ENCODE measurements at regions not wholly inside any gene's neighbourhood (a gene's known extent, or its start where the extent isn't known, plus 50 kb on each side); places are given as distances from the start of the nearest gene placed in this dataset.

DNA sequence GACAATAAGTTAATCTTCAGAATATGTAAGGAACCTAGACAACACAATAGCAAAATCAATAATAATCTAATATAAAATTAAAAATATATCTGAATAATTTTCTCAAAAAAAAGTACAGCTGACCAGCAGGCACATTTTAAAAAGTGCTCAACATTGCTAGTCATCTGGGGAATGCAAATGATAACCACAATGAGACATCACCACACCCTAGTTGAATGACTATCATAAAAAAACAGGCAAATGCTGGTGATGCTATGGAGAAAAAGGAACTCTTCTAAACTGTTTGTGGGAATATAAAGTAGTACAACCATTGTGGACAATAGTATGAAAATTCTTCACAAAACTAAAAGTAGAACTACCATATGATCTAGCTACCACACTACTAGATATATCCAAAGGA, 956.9 kb upstream of the NDST4 start:
- no peak overlapping the region for H2AK5ac ChIP-seq (ENCODE audit: low read depth, low read length)
- H3K9me3 ChIP-seq (ENCODE audit: control insufficient read depth, insufficient read depth, low read length), result peaks cover 3% of the 10 kb centered on the region; the same call in 1 of the 2 replicates
- POLR2A ChIA-PET (ENCODE audit: unreplicated experiment), result no interaction called here
- TF ChIP-seq POLR2A (IDR thresholded peaks at IDR 0.05; ENCODE audit: low read depth, low read length) (no peak), RAD21 (IDR thresholded peaks at IDR 0.05; ENCODE audit: low read length) (no peak), RFX5 (IDR thresholded peaks at IDR 0.05; ENCODE audit: low read depth, low read length) (no peak), MAZ (IDR thresholded peaks at IDR 0.05; ENCODE audit: borderline replicate concordance, low read depth, low read length) (no peak), FOS (IDR thresholded peaks at IDR 0.05; ENCODE audit: low read depth, low read length) (no peak), CEBPB (IDR thresholded peaks at IDR 0.05; ENCODE audit: low read depth, low read length) (no peak), CHD1 (IDR thresholded peaks at IDR 0.05; ENCODE audit: low read depth, low read length) (no peak), NFE2L2 (IDR thresholded peaks at IDR 0.05; ENCODE audit: low read depth, low read length) (no peak), MAFK (IDR thresholded peaks at IDR 0.05; ENCODE audit: low read depth, low read length) (no peak), SMC3 (IDR thresholded peaks at IDR 0.05; ENCODE audit: low read depth, low read length) (no peak), BHLHE40 (IDR thresholded peaks at IDR 0.05; ENCODE audit: low read depth, low read length) (no peak), MXI1 (IDR thresholded peaks at IDR 0.05; ENCODE audit: borderline replicate concordance, low read depth, low read length) (no peak), RCOR1 (IDR thresholded peaks at IDR 0.05; ENCODE audit: insufficient replicate concordance, low read length) (no peak)
- TF ChIP-seq, protein P1, sequence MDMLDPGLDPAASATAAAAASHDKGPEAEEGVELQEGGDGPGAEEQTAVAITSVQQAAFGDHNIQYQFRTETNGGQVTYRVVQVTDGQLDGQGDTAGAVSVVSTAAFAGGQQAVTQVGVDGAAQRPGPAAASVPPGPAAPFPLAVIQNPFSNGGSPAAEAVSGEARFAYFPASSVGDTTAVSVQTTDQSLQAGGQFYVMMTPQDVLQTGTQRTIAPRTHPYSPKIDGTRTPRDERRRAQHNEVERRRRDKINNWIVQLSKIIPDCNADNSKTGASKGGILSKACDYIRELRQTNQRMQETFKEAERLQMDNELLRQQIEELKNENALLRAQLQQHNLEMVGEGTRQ (IDR thresholded peaks at IDR 0.05; ENCODE audit: low read depth, low read length), result no peak
- TF ChIP-seq, protein P2, sequence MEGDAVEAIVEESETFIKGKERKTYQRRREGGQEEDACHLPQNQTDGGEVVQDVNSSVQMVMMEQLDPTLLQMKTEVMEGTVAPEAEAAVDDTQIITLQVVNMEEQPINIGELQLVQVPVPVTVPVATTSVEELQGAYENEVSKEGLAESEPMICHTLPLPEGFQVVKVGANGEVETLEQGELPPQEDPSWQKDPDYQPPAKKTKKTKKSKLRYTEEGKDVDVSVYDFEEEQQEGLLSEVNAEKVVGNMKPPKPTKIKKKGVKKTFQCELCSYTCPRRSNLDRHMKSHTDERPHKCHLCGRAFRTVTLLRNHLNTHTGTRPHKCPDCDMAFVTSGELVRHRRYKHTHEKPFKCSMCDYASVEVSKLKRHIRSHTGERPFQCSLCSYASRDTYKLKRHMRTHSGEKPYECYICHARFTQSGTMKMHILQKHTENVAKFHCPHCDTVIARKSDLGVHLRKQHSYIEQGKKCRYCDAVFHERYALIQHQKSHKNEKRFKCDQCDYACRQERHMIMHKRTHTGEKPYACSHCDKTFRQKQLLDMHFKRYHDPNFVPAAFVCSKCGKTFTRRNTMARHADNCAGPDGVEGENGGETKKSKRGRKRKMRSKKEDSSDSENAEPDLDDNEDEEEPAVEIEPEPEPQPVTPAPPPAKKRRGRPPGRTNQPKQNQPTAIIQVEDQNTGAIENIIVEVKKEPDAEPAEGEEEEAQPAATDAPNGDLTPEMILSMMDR (conservative IDR thresholded peaks at IDR 0.05; ENCODE audit: low read depth, low read length), result no peak
- TF ChIP-seq, protein P3, sequence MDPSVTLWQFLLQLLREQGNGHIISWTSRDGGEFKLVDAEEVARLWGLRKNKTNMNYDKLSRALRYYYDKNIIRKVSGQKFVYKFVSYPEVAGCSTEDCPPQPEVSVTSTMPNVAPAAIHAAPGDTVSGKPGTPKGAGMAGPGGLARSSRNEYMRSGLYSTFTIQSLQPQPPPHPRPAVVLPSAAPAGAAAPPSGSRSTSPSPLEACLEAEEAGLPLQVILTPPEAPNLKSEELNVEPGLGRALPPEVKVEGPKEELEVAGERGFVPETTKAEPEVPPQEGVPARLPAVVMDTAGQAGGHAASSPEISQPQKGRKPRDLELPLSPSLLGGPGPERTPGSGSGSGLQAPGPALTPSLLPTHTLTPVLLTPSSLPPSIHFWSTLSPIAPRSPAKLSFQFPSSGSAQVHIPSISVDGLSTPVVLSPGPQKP (IDR thresholded peaks at IDR 0.05; ENCODE audit: borderline replicate concordance, low read depth, low read length), result no peak
- DNase-seq, result no peak
- H2BK20ac ChIP-seq (ENCODE audit: low read depth, low read length), result no peak overlapping the region
- no peak overlapping the region for H3K4me3 ChIP-seq (ENCODE audit: insufficient read depth, low read depth, low read length)
- no peak overlapping the region for H3K14ac ChIP-seq (replicated peaks; ENCODE audit: low read depth, low read length)
- intact Hi-C loops (cut with micrococcal nuclease) (no loop called here), in situ Hi-C loops (cut with MboI; ENCODE audit: low sequenced_read_pairs) (no loop called here), dilution Hi-C loops (cut with HindIII; ENCODE audit: low sequenced_read_pairs, unreplicated experiment) (no loop called here)
- H2AFZ ChIP-seq (replicated peaks; ENCODE audit: low read length, poor library complexity), result no peak overlapping the region
- H2BK5ac ChIP-seq (ENCODE audit: low read depth, low read length, poor library complexity, severe bottlenecking), result no peak overlapping the region
- H3K4ac ChIP-seq (ENCODE audit: low read depth, low read length), result no peak overlapping the region
- H4K20me1 ChIP-seq (ENCODE audit: insufficient read depth, low read length), result no peaks in the 10 kb centered on the region
- no peaks in the 10 kb centered on the region for H3K9me1 ChIP-seq (ENCODE audit: insufficient read depth, low read length)
- no peak overlapping the region for H3K4me2 ChIP-seq (ENCODE audit: low read depth, low read length)
- no peak for ATAC-seq (ENCODE audit: low read depth)
- H4K8ac ChIP-seq (ENCODE audit: low read depth in 2 of 2, low read length in 2 of 2), result no peak overlapping the region
- H4K91ac ChIP-seq (ENCODE audit: insufficient read depth, low read depth, low read length), result no peak overlapping the region
- CTCF ChIA-PET, result no interaction called here
- no peak overlapping the region for H2BK15ac ChIP-seq (ENCODE audit: low read depth, low read length)
- no peak overlapping the region for H3K56ac ChIP-seq (ENCODE audit: extremely low read depth, insufficient read depth, low read length)
- H2AK9ac ChIP-seq (replicated peaks; ENCODE audit: low read depth, low read length, poor library complexity), result no peak overlapping the region
- no peak overlapping the region for H3K23ac ChIP-seq (ENCODE audit: low read depth, low read length)
- no peaks in the 10 kb centered on the region for H3K36me3 ChIP-seq (ENCODE audit: control insufficient read depth, insufficient read depth, low read length)
- no peak overlapping the region for H3K9ac ChIP-seq (ENCODE audit: low read depth, low read length)
- H4K5ac ChIP-seq (ENCODE audit: low read depth, low read length), result no peak overlapping the region
- no peaks in the 10 kb centered on the region for H3K27me3 ChIP-seq (ENCODE audit: control insufficient read depth, insufficient read depth, low read length)
- H3K18ac ChIP-seq (ENCODE audit: low read depth, low read length), result no peak overlapping the region
- no peak overlapping the region for H3K27ac ChIP-seq (ENCODE audit: insufficient read depth, low read length)
- no peaks in the 10 kb centered on the region for H3K4me1 ChIP-seq (ENCODE audit: control insufficient read depth, insufficient read depth, low read length)
- BruUV-seq (replicated peaks), result no TSS peak
- no peaks in the 10 kb centered on the region for H3K79me1 ChIP-seq (ENCODE audit: low read depth in 1 of 2, low read length in 2 of 2)
- no peak overlapping the region for H2BK120ac ChIP-seq (ENCODE audit: low read depth, low read length)

All from IMR-90 (cell line).